Calu3 (cell line): ENCODE measurements at regions not wholly inside any gene's neighbourhood (a gene's known extent, or its start where the extent isn't known, plus 50 kb on each side); places are given as distances from the start of the nearest gene placed in this dataset.

Experiments
- BruUV-seq: library from RNA; stranded (reverse); fragments of 400-500 nt; replicated peaks from 2 replicates; lab custom pipeline; 2021; lab: Mats Ljungman, UMichigan
- CTCF ChIA-PET: fragments of 300-600 bp; sonication (Branson Sonifier 250); formaldehyde crosslinking; loops from one replicate; lab custom pipeline; 2022; ENCODE audit warnings: antibody characterized with exemption; lab: Charles Lee
- DNase-seq: peaks from one replicate; pipeline ENCODE4 v3.0.0; 2022
- H3K27ac Mint-ChIP-seq: one replicate; pipeline ENCODE4 v1.8.0; 2022; ENCODE audit warnings: mixed read lengths; ENCODE audit not compliant: unreplicated experiment
- H3K27me3 Mint-ChIP-seq: one replicate; pipeline ENCODE4 v1.8.0; 2022; ENCODE audit warnings: mixed read lengths; ENCODE audit not compliant: unreplicated experiment
- H3K36me3 Mint-ChIP-seq: one replicate; pipeline ENCODE4 v1.8.0; 2022; ENCODE audit warnings: mild to moderate bottlenecking, moderate library complexity, mixed read lengths; ENCODE audit not compliant: insufficient read depth, unreplicated experiment
- H3K4me1 Mint-ChIP-seq: one replicate; pipeline ENCODE4 v1.8.0; 2022; ENCODE audit warnings: mild to moderate bottlenecking, low read depth, mixed read lengths; ENCODE audit not compliant: unreplicated experiment
- H3K4me3 Mint-ChIP-seq: one replicate; pipeline ENCODE4 v1.8.0; 2022; ENCODE audit warnings: mild to moderate bottlenecking, low read depth, moderate library complexity, mixed read lengths; ENCODE audit not compliant: unreplicated experiment
- H3K9me3 Mint-ChIP-seq: one replicate; pipeline ENCODE4 v1.8.0; 2022; ENCODE audit warnings: low read depth, mixed read lengths; ENCODE audit not compliant: unreplicated experiment
- intact Hi-C: fragments of 100-400 bp; cut with micrococcal nuclease; formaldehyde crosslinking; loops from one replicate; pipeline ENCODE4 v1.10.0; 2022; ENCODE audit not compliant: unreplicated experiment
- TF ChIP-seq, protein P1 (sequence below): fragments of 200-600 bp; IDR thresholded peaks from one replicate; pipeline ENCODE4 v1.8.0; 2022; ENCODE audit warnings: antibody characterized with exemption; ENCODE audit not compliant: unreplicated experiment

DNA sequence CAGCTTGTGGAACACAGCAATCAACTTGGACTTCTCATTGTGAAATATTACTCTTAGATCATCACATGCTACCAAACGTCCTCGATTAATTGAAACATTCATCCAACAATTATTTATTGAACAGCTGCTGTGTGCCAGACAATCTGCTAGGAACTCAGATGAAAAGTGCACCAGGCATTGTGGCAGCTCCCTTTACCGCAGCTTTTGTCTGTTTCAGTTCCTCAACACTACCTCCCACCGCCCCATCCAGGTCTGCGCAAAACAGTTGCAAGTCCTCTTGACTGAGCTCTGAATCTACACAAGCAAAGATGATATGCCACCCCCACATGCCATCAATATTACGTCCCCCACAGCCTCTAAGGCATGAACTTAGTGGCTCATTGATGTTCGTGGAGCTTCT is 1094.4 kb upstream of the MAP3K7 start:
- Mint-ChIP-seq H3K4me3 (no peak overlapping the region), H3K4me1 (no peaks in the 10 kb centered on the region), H3K36me3 (no peaks in the 10 kb centered on the region), H3K27me3 (no peaks in the 10 kb centered on the region), H3K27ac (no peak overlapping the region), H3K9me3 (no peaks in the 10 kb centered on the region)
- TF ChIP-seq, protein P1, sequence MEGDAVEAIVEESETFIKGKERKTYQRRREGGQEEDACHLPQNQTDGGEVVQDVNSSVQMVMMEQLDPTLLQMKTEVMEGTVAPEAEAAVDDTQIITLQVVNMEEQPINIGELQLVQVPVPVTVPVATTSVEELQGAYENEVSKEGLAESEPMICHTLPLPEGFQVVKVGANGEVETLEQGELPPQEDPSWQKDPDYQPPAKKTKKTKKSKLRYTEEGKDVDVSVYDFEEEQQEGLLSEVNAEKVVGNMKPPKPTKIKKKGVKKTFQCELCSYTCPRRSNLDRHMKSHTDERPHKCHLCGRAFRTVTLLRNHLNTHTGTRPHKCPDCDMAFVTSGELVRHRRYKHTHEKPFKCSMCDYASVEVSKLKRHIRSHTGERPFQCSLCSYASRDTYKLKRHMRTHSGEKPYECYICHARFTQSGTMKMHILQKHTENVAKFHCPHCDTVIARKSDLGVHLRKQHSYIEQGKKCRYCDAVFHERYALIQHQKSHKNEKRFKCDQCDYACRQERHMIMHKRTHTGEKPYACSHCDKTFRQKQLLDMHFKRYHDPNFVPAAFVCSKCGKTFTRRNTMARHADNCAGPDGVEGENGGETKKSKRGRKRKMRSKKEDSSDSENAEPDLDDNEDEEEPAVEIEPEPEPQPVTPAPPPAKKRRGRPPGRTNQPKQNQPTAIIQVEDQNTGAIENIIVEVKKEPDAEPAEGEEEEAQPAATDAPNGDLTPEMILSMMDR, result no peak
- no peak for DNase-seq
- CTCF ChIA-PET, result no interaction called here
- intact Hi-C loops, result no loop called here
- no TSS peak for BruUV-seq

DNA sequence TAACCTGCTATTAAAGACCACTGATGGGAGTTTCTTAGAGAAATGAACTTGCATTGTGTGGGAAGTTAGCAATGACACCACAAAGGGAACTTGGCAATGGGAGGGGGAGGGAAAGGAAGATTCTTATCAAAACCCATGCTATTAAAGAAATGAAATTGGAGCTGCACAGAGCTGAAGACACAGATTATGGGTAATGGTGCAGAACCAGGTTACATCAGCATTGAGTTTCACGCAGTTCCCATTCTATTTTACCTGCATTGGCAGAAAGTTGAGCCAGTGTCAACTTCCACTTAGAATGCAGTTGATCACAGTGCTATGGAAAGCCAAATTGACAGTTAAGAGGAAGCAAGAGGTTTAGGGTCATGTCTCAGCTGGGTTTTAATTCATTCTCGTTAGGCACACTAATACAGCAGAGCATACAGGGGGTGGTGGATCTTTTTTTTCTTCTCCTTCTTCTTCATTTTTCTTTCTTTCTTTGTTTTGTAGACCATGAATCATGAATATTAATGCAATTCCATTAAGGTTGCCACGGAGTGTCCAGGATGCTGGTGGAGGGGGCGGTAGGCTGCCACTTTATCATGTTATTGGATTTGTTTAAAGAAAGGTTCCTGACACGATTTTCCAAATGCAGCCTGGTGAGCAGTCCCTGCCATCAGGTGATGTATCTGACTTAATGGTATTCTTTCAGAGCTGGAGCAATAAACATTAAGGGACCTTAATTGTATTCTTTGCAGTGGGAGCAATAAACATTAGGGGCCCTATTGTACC is 1092.0 kb upstream of the MAP3K7 start:
- no peaks in the 10 kb centered on the region for H3K36me3 Mint-ChIP-seq
- DNase-seq, result no peak
- H3K27ac Mint-ChIP-seq, result no peak overlapping the region
- H3K4me1 Mint-ChIP-seq, result no peaks in the 10 kb centered on the region
- CTCF ChIA-PET, result no interaction called here
- no peaks in the 10 kb centered on the region for H3K9me3 Mint-ChIP-seq
- H3K4me3 Mint-ChIP-seq, result no peak overlapping the region
- no peaks in the 10 kb centered on the region for H3K27me3 Mint-ChIP-seq
- intact Hi-C loops, result no loop called here
- TF ChIP-seq, protein P1, result no peak
- BruUV-seq, result no TSS peak

DNA sequence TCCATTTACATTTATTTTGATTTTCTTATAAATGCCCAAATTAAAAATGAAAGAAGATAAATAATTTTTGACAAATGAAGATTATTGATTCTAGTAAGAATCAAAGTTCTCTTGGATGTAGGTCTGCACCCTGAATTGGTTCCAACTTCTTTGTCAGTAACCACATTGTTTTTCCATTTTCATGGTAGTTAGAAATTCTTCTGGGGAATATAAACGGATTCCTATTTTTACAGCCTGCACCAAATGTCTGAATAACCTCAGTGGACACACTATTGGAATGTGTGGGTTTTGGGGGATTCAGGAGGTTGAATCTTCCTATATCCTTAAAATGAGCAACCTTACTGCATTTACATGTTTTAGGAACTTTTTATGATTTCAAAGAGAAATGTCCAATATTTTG is 1085.3 kb upstream of the MAP3K7 start:
- intact Hi-C loops, result no loop called here
- Mint-ChIP-seq H3K36me3 (no peaks in the 10 kb centered on the region), H3K9me3 (no peaks in the 10 kb centered on the region), H3K4me1 (no peaks in the 10 kb centered on the region), H3K4me3 (no peak overlapping the region), H3K27ac (no peak overlapping the region), H3K27me3 (no peaks in the 10 kb centered on the region)
- no TSS peak for BruUV-seq
- TF ChIP-seq, protein P1, result no peak
- no peak for DNase-seq
- CTCF ChIA-PET, result no interaction called here

DNA sequence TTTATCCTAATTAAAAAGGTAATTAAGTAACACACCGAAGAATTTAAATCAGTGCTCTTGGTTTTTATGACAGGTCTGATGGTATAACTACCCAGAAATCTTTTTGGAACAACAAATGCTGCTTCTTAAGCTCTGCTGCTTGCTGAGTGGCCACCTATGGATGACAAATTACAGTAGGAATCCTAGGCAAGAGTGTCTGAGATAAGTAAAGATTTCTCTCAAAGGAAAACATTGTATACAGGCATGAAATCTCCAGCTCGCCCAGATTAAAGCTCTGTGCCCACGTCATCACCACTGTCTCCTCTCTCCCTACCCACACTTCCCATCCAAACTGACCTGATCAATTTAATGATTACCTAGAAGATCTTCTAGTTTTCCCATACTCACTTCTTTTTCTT is 1083.0 kb upstream of the MAP3K7 start:
- CTCF ChIA-PET, result no interaction called here
- Mint-ChIP-seq H3K9me3 (no peaks in the 10 kb centered on the region), H3K27me3 (no peaks in the 10 kb centered on the region), H3K4me3 (no peak overlapping the region), H3K4me1 (no peaks in the 10 kb centered on the region), H3K36me3 (no peaks in the 10 kb centered on the region), H3K27ac (no peak overlapping the region)
- TF ChIP-seq, protein P1, result no peak
- no TSS peak for BruUV-seq
- DNase-seq, result no peak
- intact Hi-C loops, result no loop called here
